ENCODE measurements at regions not wholly inside any gene's neighbourhood (a gene's known extent, or its start where the extent isn't known, plus 50 kb on each side); places are given as distances from the start of the nearest gene placed in this dataset.
"Not testable (repeated sequence)": the region's sequence is repeated elsewhere in the genome, so short reads cannot be mapped to it uniquely, and the experiment has no call there.

- DNase-seq (ENCODE audit: low spot score): no peak
Observed at GRCh38 chr13:89361909-89362308, 1690.7 kb downstream of the SLITRK5 start.

- DNase-seq (ENCODE audit: low spot score): no peak
Observed at GRCh38 chr13:89363144-89363543, 1692.0 kb downstream of the SLITRK5 start.

GRCh38 chr13:89372193-89372592 is 1701.0 kb downstream of the SLITRK5 start:
- DNase-seq (ENCODE audit: low spot score): no peak

- no peak for DNase-seq (ENCODE audit: low spot score)
Observed at GRCh38 chr13:89375839-89376238, 1704.7 kb downstream of the SLITRK5 start.

- DNase-seq (ENCODE audit: low spot score): no peak
Observed at GRCh38 chr13:89380101-89380500, 1708.9 kb downstream of the SLITRK5 start.

- no peak for DNase-seq (ENCODE audit: low spot score)
Observed at GRCh38 chr13:89382981-89383380, 1711.8 kb downstream of the SLITRK5 start.

GRCh38 chr13:89383891-89384290 is 1712.7 kb downstream of the SLITRK5 start:
- no peak for DNase-seq (ENCODE audit: low spot score)

GRCh38 chr13:89393758-89394304 is 1722.7 kb downstream of the SLITRK5 start:
- DNase-seq (ENCODE audit: low spot score): no peak

GRCh38 chr13:89401264-89401675 is 1730.1 kb downstream of the SLITRK5 start:
- DNase-seq (ENCODE audit: low spot score): no peak

- no peak for DNase-seq (ENCODE audit: low spot score)
Observed at GRCh38 chr13:89402211-89402610, 1731.0 kb downstream of the SLITRK5 start.

GRCh38 chr13:89406096-89406495 is 1734.9 kb downstream of the SLITRK5 start:
- not testable (repeated sequence) for DNase-seq (ENCODE audit: low spot score)

- no peak for DNase-seq (ENCODE audit: low spot score)
Observed at GRCh38 chr13:89407357-89407756, 1736.2 kb downstream of the SLITRK5 start.

GRCh38 chr13:89432997-89433396 is 1761.8 kb downstream of the SLITRK5 start:
- DNase-seq (ENCODE audit: low spot score): no peak

GRCh38 chr13:89434624-89435023 is 1763.5 kb downstream of the SLITRK5 start:
- not testable (repeated sequence) for DNase-seq (ENCODE audit: low spot score)

- DNase-seq (ENCODE audit: low spot score): no peak
Observed at GRCh38 chr13:89454681-89455080, 1783.5 kb downstream of the SLITRK5 start.

GRCh38 chr13:89455225-89455624 is 1784.1 kb downstream of the SLITRK5 start:
- DNase-seq (ENCODE audit: low spot score): no peak

- no peak for DNase-seq (ENCODE audit: low spot score)
Observed at GRCh38 chr13:89455741-89456140, 1784.6 kb downstream of the SLITRK5 start.

- DNase-seq (ENCODE audit: low spot score): no peak
Observed at GRCh38 chr13:89457977-89458376, 1786.8 kb downstream of the SLITRK5 start.

- DNase-seq (ENCODE audit: low spot score): no peak
Observed at GRCh38 chr13:89458456-89458855, 1787.3 kb downstream of the SLITRK5 start.

- DNase-seq (ENCODE audit: low spot score): not testable (repeated sequence)
Observed at GRCh38 chr13:89460895-89461294, 1789.7 kb downstream of the SLITRK5 start.

GRCh38 chr13:89465366-89465765 is 1794.2 kb downstream of the SLITRK5 start:
- no peak for DNase-seq (ENCODE audit: low spot score)

GRCh38 chr13:89468081-89468480 is 1796.9 kb downstream of the SLITRK5 start:
- no peak for DNase-seq (ENCODE audit: low spot score)

GRCh38 chr13:89470901-89471300 is 1799.7 kb downstream of the SLITRK5 start:
- DNase-seq (ENCODE audit: low spot score): no peak

- no peak for DNase-seq (ENCODE audit: low spot score)
Observed at GRCh38 chr13:89474432-89474831, 1803.3 kb downstream of the SLITRK5 start.

- no peak for DNase-seq (ENCODE audit: low spot score)
Observed at GRCh38 chr13:89486065-89486464, 1814.9 kb downstream of the SLITRK5 start.

Measured in AG08396 (cell line).